ENCODE measurements at regions not wholly inside any gene's neighbourhood (a gene's known extent, or its start where the extent isn't known, plus 50 kb on each side); places are given as distances from the start of the nearest gene placed in this dataset.
A peak's percentile ranks its signal among the peaks of the same experiment; 100 is the strongest.

GRCh38 chrX:38890326-38890725 lies 89.1 kb downstream of the MID1IP1 start:
- DNase-seq, result no peak

DNA sequence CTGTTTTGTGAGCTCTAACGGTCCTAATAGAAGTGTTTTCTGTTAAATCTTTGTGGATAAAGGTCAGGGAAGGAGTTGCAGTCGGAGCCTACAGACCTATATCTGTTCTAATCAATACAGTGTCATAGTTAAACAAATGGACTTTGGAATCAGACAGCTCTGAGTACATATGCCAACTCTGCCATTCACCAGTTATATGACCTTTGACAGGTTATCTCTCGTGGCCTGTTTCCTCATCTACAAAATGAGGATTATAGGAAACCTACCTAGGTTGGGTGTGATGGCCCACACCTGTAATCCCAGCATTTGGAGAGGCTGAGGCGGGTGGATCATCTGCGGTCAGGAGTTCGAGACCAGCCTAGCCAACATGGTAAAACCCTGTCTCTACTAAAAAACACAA lies 89.7 kb downstream of the MID1IP1 start:
- DNase-seq, result no peak

DNA sequence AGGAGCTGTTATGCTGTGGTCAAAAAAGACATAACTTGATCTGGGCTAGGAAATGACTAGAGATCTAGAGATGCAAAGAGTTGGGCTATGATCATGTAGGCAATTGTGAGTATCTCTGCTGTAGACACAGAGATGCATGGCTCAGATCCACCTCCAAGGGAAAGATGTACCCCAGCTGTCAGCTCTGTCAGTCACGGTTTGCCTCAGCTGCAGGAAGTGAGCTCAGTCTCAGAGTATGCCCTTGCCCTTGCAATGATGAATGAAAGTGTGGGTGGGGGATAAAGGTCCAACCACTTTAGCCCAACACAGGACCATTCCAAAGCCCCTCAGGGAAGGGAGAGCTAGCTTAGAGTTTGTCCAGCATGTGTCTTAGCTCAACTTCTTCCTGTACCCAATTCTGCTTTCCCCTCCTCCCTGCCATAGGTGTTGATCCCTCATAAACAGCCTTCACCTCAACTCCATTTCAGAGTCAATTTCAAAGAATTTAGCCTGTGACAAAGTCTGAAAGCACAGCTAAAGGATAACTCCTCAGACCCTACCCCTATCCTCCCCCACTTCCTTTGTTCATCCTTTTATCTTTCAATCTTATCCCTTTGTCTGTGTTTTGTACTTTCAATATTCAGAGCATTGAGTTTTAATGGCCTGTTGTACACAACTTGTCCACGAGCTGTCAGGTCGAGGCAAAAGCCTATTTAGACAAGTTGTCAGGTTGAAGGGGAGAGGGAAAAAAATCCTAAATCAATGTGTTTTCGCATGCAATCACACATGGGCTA lies 90.6 kb downstream of the MID1IP1 start:
- DNase-seq, result no peak

DNA sequence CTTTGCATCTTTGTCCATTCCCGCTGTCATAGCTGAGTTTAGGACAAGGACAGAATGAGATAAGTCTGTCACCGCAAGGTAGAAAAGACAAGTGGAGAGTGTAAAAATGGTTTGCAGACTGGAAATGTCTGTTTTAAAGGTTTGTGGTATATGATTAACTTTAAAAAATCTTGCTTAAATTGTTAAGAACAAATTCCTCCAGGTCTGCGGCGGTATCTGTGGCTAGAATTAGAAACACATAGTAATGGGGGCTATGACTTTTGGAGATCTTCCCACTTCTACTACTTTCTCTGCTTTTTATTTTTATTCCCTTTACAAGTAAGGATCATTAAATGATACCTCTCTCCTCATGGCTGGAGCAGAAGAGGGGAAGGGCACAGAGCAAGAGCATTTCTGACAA lies 92.2 kb downstream of the MID1IP1 start:
- no peak for DNase-seq

- no peak for DNase-seq
Measured at GRCh38 chrX:38895775-38896174, 94.5 kb downstream of the MID1IP1 start.

- no peak for DNase-seq
Measured at GRCh38 chrX:38896724-38897298, 95.6 kb downstream of the MID1IP1 start.

DNA sequence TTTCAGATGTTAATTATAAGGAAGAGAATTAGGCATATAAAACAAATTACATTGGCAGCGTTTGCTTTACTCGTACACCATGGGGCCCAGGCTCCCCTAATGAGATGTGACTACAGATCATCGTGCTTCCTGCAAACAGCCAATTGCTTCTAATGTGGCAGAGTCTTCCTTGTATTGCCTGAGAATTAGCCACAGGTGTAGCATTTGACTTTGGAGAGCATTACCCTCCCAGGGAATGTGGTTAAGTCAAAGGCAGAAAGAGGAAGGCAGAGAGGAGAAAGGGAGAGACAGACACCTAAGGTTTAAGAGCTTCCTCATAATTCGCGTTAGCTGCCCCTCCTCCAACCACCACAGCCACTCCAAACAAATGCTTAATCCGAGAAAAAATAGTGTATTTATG lies 97.0 kb downstream of the MID1IP1 start:
- DNase-seq, result peak; percentile 10

DNA sequence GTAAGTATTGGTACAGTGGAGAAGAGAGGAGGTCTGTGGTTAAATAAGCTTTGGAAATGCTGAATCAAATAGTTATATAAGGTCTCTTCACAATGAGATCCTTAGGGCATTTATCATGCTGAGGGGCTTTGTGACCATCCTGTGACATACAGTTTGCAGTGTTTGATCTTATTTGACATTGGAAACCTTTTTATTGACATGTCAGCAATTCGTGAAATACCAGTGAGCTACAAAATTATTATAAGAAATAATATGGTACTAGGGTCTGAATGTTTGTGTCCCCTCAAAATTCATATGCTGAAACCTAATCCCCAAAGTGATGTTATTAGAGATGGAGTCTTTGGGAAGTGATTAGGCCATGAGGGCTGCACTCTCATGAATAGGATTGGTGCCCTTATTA lies 98.4 kb downstream of the MID1IP1 start:
- no peak for DNase-seq

DNA sequence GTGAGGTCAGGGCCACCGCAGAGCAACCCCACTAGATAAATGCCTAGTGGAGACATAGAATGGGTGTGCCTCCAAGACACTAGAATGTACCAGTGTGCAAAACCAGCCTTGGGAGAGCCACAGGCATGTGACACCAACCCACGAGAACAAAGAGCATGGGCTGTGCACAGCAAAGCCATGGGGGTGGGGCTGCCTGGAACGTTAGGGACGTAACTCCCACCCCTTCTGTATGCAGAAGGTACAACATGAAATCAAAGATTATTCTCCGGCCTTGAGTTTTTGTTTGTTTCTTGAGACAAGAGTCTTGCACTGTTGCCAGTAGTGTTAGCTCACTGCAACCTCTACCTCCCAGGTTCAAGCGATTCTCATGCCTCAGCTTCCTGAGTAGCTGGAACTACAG lies 99.5 kb downstream of the MID1IP1 start:
- no peak for DNase-seq

DNA sequence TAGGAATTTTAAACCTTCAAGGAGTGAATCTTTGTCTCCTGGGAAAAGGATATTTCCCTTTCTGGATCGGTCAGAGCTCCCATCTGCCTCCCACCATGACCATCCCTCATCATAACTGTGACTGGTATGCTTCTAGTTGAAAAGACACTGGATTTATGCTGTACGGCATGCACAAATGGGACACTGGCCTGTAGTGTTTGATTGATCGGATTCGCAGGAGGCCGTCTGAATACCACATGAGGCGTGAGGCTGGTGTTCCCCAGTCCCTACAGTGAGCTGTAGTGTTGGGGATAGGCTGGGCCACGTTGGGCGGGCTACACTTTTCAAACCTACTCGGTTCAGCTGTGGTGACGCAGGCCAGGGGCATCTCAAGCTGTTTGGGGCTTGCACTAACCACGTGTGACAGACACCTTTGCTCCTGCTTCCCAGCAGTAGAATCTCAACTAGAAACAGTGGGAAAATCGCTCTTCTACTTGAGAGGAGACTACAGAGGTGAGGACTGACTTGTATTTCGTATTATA lies 101.8 kb downstream of the MID1IP1 start:
- no peak for DNase-seq

- no peak for DNase-seq
Measured at GRCh38 chrX:38916801-38917200, 115.5 kb downstream of the MID1IP1 start.

GRCh38 chrX:38917954-38918353 lies 116.7 kb downstream of the MID1IP1 start:
- DNase-seq, result no peak

- DNase-seq, result no peak
Measured at GRCh38 chrX:38919202-38919601, 117.9 kb downstream of the MID1IP1 start.

DNA sequence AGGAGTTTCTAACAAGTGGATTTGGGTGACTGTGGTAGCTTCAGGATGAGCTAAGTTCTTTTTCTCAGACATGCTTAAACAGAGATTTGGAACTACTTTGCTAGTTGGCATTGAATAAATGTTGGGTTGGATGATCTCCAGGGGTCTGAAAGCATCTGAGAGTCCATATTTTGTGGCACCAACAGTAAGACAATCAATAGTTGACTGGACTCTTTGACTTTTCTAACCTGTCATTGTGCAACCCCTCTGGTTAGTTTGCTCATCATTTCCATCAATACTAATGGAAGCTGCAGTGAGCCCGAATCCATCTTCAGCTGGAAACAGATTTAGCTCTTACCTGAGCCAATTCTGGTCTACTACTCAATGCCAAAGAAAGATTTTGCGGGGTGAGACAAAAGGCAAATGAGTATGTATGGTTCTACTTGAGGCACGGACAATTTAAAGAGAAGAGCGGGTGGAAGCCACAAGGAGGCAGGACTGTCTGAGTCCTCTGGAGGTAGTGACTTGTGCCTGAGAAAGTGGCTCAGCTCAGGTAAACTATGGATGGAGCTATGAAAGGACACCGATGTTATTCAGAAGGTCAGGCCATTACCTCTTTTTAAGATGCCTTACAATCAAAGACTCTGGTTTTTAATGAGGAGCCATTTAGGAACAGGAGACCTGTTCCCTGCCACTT lies 118.7 kb downstream of the MID1IP1 start:
- no peak for DNase-seq

GRCh38 chrX:38923451-38923969 lies 122.3 kb downstream of the MID1IP1 start:
- no peak for DNase-seq

DNA sequence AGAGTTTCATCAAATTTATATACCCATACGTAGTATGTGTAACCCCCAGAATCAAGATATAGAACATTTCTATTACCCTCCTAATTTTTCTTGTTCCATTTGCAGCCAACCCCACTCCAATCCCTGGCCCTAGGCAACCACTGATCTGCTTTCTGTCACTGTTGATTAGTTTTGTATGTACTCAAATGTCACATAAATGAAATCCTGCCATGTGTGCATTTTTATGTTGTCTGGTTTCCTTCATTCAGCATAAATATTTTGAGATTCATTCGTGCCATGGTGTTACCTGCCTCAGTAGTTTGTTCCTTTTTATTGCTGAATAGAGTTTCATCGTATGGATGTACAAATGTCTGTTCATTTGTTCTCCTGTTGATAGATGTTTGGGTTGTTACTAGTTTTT lies 126.3 kb downstream of the MID1IP1 start:
- DNase-seq, result no peak

DNA sequence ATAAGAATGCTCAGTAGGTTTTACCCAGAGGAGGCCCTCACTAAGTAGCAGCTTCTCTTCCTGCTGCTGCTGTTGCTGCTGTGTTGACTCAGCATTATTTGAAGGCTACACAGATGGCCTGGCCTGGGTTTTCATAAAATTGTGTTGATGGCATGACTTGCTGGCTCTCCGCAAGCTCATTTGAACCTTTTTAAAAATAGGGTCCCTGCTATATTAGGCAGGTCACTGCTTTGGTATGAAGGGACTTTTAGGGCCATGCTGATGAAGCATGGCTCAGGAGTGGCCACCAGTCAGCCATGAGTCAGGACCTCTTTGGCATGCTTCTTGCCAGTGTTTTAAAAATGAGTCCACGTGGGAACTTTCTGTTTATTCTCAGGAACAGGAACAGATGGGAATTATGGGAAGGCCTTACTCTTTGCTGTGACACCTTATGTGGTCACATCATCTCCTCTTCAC lies 128.7 kb downstream of the MID1IP1 start:
- DNase-seq, result no peak

- DNase-seq, result no peak
Measured at GRCh38 chrX:38930474-38930873, 129.2 kb downstream of the MID1IP1 start.

GRCh38 chrX:38935561-38935960 lies 134.3 kb downstream of the MID1IP1 start:
- no peak for DNase-seq

DNA sequence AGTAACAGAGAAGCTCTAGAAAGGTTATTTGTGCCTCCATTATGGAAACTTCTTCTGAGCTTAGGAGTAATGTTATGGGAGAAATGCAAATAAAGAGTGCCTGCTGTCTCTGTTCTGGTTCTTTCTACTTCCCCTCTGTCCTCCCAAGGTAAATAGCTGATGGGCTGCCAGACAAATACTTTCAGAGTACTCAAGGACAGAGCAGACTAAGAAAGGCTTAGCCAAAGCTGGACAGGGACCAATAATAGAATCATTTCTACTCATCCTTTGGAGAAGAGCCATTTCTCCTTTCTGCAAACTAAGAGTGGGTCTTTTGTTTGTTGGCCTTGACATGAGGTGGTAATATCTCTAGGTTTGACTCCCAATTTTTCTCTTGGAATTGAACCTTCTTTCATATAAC lies 136.1 kb downstream of the MID1IP1 start:
- DNase-seq, result no peak

DNA sequence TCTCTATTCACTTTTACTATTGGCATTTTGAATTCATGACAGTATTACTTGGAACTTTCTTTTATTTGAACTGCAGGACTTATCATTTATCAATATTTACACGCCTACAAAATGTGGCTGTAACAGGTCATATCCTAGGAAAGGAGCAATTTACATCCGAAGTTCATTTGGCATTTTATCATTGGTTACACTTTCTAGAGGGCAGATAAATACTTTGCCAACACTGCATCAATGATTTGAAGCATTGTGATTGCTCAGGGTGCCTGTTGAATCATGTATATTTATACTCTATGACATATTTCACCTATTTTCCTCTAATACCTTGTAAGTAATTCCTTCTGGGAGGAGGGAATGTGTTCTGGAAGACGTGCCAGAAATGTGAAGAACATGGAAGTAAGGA lies 136.7 kb downstream of the MID1IP1 start:
- DNase-seq, result no peak

DNA sequence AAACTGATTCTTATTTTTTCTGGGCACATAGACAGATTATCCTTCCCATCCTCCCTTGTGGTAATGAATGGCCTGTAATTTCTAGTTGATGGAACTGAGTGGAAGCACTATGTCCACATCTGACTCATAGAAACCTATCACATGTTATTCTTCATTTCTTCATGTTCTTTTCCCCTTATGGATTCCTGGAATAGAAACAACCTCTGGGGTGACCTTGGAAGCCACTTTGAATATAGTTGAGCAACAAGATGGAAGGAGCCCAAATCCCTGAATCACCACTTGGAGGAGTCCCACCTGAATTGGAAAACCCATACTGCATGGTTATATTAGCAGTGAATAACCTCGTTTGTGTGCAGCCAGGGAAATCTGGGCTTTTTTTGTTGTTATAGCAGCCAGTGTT lies 137.8 kb downstream of the MID1IP1 start:
- no peak for DNase-seq

DNA sequence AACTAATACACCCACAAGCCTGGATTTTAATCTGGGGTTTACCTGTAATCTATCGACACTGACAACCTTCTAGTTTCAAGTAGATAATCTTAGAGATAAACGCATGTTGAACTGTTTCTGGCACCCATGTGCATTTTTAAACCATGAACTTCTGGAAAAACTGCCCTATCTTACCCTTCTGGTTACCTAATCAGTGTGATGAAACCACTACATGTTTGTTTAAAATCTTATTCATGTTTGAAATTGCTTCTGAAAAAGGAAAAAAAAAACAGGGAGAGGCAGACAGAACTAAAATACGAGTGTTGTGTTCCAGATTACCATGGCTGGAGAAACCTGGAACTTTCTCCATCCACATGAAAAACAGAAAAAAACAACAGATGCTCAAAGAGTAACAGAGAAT lies 139.3 kb downstream of the MID1IP1 start:
- DNase-seq, result no peak

DNA sequence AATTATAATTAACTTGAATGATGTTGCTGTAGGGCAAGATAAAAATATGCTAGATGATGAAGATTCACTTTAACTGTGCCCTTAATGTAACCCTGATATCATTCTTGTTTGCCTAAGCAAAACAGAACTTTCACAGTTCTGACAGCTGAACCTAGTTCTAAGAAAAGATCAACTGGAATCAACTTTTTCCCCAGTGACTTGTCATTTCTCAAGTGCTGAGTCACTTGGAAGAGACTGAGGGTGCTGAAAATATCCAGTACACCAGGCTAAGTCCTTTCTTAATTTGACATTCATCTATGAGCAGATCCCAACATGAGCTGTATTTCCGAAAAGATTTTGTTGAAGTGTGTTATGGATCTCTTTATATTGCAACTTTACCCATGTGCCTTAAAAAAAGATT lies 140.4 kb downstream of the MID1IP1 start:
- DNase-seq, result no peak
